ENCODE measurements at regions not wholly inside any gene's neighbourhood (a gene's known extent, or its start where the extent isn't known, plus 50 kb on each side); places are given as distances from the start of the nearest gene placed in this dataset.

DNA sequence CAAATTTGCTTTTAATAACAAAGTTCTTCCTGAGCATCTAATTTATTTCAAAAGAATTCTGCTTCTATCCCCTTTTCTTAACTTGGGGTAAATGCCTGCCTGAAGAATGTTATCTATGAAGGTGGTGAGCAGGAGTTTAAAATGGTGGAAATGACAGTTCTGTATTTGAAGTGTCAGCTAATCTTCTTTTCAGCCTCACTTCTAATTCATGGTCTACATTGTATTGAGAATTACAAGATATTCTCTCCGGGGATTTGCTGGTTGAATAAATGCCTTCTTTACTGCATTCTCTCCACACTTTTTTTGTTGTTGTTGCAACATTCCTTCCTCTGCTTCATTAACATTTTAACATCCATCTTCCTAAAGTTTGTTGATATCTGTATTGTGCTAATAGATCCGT, 143.1 kb upstream of the GRIN3A start:
- H4K20me1 ChIP-seq (ENCODE audit: insufficient read depth): no peaks in the 10 kb centered on the region
- H3K4me3 ChIP-seq (ENCODE audit: low read depth in 2 of 2, low read length in 1 of 2): no peak overlapping the region
- no peaks in the 10 kb centered on the region for H3K79me2 ChIP-seq (ENCODE audit: insufficient read depth)
- no peaks in the 10 kb centered on the region for H3K4me1 ChIP-seq (ENCODE audit: control insufficient read depth in 1 of 2, insufficient read depth in 2 of 2, low read depth in 1 of 2, low read length in 1 of 2)
- no peaks in the 10 kb centered on the region for H3K36me3 ChIP-seq (replicated peaks in 1 of 2; ENCODE audit: control insufficient read depth in 1 of 2, insufficient read depth in 2 of 2, low read length in 1 of 2)
- no peak for DNase-seq
- H3K27ac ChIP-seq (ENCODE audit: low read depth in 2 of 2, low read length in 1 of 2): no peak overlapping the region
- H2AFZ ChIP-seq (ENCODE audit: low read depth): no peak overlapping the region
- H3K27me3 ChIP-seq (ENCODE audit: insufficient read depth): no peaks in the 10 kb centered on the region
- POLR2A ChIA-PET: no interaction called here
- no peak for TF ChIP-seq TEAD4 (IDR thresholded peaks at IDR 0.05; ENCODE audit: borderline replicate concordance, insufficient read depth)
- no peak for TF ChIP-seq EP300 (IDR thresholded peaks at IDR 0.05; ENCODE audit: borderline replicate concordance in 1 of 2, low read depth in 1 of 2, low read length in 1 of 2)
- TF ChIP-seq SMC3 (IDR thresholded peaks at IDR 0.05; ENCODE audit: low read depth, low read length): no peak
- TF ChIP-seq GATA2 (CRISPR knock-in tag; IDR thresholded peaks at IDR 0.05): no peak
- no peak for TF ChIP-seq YY1 (IDR thresholded peaks at IDR 0.05; ENCODE audit: low read depth)
- H3F3A ChIP-seq (replicated peaks; ENCODE audit: insufficient read depth): no peaks in the 10 kb centered on the region
- no peaks in the 10 kb centered on the region for H3K9me2 ChIP-seq
- no peak overlapping the region for H3K4me2 ChIP-seq
- CTCF ChIA-PET: no interaction called here
- H3K9ac ChIP-seq: no peak overlapping the region
- no peaks in the 10 kb centered on the region for H3K9me3 ChIP-seq
- 7% methylated on average over 2 of the region's 2 CpGs for WGBS (ENCODE audit: low lambda C conversion rate)

DNA sequence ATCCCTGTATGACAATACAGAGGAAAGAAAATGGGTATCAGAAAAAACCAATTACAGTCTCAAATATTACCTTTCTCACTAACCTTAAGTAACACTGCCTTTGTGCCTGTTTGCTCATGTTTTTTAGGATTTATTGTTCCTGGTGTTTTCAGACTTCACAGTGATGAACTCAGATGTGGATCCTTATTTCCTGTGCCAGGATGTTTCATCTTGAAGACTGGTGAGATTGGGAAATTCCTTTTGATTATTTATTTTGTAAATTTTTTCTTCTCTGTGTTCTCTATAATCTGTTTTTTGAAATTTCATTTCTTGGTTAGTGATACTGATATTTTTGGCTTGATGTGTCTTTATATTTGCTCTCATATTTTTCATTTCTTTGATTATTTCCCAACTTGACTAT, 142.4 kb upstream of the GRIN3A start:
- H3K36me3 ChIP-seq (replicated peaks in 1 of 2; ENCODE audit: control insufficient read depth in 1 of 2, insufficient read depth in 2 of 2, low read length in 1 of 2): no peaks in the 10 kb centered on the region
- no peak overlapping the region for H3K27ac ChIP-seq (ENCODE audit: low read depth in 2 of 2, low read length in 1 of 2)
- no peak overlapping the region for H3K4me3 ChIP-seq (ENCODE audit: low read depth in 2 of 2, low read length in 1 of 2)
- no peak for DNase-seq
- H3K4me2 ChIP-seq: no peak overlapping the region
- ChIA-PET POLR2A (no interaction called here), CTCF (no interaction called here)
- no peaks in the 10 kb centered on the region for H3K9me2 ChIP-seq
- no peak overlapping the region for H2AFZ ChIP-seq (ENCODE audit: low read depth)
- no peaks in the 10 kb centered on the region for H3K4me1 ChIP-seq (ENCODE audit: control insufficient read depth in 1 of 2, insufficient read depth in 2 of 2, low read depth in 1 of 2, low read length in 1 of 2)
- no peaks in the 10 kb centered on the region for H4K20me1 ChIP-seq (ENCODE audit: insufficient read depth)
- no peaks in the 10 kb centered on the region for H3F3A ChIP-seq (replicated peaks; ENCODE audit: insufficient read depth)
- no peak overlapping the region for H3K9ac ChIP-seq
- H3K9me3 ChIP-seq: no peaks in the 10 kb centered on the region
- no peaks in the 10 kb centered on the region for H3K79me2 ChIP-seq (ENCODE audit: insufficient read depth)
- H3K27me3 ChIP-seq (ENCODE audit: insufficient read depth): no peaks in the 10 kb centered on the region
- TF ChIP-seq MXI1 (IDR thresholded peaks at IDR 0.05; ENCODE audit: low read depth, low read length) (no peak), TAF1 (IDR thresholded peaks at IDR 0.05; ENCODE audit: borderline replicate concordance, low read depth, low read length) (no peak), CHD2 (IDR thresholded peaks at IDR 0.05; ENCODE audit: low read length, partially characterized antibody) (no peak), NRF1 (IDR thresholded peaks at IDR 0.05; ENCODE audit: low read depth, low read length) (no peak), EP300 (IDR thresholded peaks at IDR 0.05; ENCODE audit: borderline replicate concordance in 1 of 2, low read depth in 1 of 2, low read length in 1 of 2) (no peak)
- TF ChIP-seq, protein P1, sequence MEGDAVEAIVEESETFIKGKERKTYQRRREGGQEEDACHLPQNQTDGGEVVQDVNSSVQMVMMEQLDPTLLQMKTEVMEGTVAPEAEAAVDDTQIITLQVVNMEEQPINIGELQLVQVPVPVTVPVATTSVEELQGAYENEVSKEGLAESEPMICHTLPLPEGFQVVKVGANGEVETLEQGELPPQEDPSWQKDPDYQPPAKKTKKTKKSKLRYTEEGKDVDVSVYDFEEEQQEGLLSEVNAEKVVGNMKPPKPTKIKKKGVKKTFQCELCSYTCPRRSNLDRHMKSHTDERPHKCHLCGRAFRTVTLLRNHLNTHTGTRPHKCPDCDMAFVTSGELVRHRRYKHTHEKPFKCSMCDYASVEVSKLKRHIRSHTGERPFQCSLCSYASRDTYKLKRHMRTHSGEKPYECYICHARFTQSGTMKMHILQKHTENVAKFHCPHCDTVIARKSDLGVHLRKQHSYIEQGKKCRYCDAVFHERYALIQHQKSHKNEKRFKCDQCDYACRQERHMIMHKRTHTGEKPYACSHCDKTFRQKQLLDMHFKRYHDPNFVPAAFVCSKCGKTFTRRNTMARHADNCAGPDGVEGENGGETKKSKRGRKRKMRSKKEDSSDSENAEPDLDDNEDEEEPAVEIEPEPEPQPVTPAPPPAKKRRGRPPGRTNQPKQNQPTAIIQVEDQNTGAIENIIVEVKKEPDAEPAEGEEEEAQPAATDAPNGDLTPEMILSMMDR (IDR thresholded peaks at IDR 0.05): no peak
- TF ChIP-seq, protein P2, sequence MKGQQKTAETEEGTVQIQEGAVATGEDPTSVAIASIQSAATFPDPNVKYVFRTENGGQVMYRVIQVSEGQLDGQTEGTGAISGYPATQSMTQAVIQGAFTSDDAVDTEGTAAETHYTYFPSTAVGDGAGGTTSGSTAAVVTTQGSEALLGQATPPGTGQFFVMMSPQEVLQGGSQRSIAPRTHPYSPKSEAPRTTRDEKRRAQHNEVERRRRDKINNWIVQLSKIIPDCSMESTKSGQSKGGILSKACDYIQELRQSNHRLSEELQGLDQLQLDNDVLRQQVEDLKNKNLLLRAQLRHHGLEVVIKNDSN (IDR thresholded peaks at IDR 0.05; ENCODE audit: borderline replicate concordance, low read depth): no peak
